Spleen (tissue), 7 donors: ENCODE measurements at regions not wholly inside any gene's neighbourhood (a gene's known extent, or its start where the extent isn't known, plus 50 kb on each side); places are given as distances from the start of the nearest gene placed in this dataset.

Experiments
- POLR2A ChIP-seq, 3 donors: fragments of 450-650 bp; IDR thresholded peaks; one replicate each; pipeline ENCODE4 v1.5.1; 2017; ENCODE audit warnings: antibody characterized with exemption in 3 of 3, mild to moderate bottlenecking in 1 of 3
- POLR2AphosphoS5 ChIP-seq, 3 donors: sonication (generic); formaldehyde crosslinking; IDR thresholded peaks; one replicate each; pipeline ENCODE4 v1.5.1; 2017; ENCODE audit warnings: antibody characterized with exemption in 3 of 3
- TF ChIP-seq, protein P1 (sequence below), 11 experiments: fragments of 200-600 bp in 7 of 11; fragments of 450-650 bp in 4 of 11; sonication (generic) in 4 of 11; IDR thresholded peaks in 8 of 11; conservative IDR thresholded peaks in 3 of 11; 1 replicate in 7 of 11; 2 replicates in 4 of 11; pipeline versions ENCODE4 v1.4.0 to v1.8.0; 2016 to 2021; ENCODE audit warnings: antibody characterized with exemption in 11 of 11, inconsistent platforms in 4 of 11, mild to moderate bottlenecking in 1 of 11
- donor health status: DM: no; HTN: no; CAD: no; lungs with moderate emphysema.
- donor health status: DM: no; HTN: no; CAD: no.
- donor health status: DM: no; HTN: no; CAD: no.

DNA sequence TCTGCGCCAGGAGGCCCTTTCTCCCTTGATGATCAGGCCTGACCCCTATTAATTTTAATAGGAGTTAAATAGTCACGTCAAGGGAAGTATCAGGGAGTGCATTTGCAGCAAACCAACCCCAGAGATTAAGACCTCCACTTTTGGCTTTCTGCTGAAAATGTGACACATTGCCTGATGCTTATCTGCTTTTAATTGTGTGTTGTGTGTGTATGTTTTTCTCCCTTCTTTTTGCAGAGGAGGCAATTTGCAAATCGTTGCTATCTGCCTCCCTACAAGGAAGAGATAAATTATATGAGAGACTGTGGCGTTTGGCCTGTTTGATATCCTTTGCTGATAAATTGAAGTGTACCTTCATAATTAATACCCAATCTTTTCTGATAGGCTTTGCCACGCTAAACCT is 822.9 kb downstream of the VRK1 start:
- TF ChIP-seq, protein P1, sequence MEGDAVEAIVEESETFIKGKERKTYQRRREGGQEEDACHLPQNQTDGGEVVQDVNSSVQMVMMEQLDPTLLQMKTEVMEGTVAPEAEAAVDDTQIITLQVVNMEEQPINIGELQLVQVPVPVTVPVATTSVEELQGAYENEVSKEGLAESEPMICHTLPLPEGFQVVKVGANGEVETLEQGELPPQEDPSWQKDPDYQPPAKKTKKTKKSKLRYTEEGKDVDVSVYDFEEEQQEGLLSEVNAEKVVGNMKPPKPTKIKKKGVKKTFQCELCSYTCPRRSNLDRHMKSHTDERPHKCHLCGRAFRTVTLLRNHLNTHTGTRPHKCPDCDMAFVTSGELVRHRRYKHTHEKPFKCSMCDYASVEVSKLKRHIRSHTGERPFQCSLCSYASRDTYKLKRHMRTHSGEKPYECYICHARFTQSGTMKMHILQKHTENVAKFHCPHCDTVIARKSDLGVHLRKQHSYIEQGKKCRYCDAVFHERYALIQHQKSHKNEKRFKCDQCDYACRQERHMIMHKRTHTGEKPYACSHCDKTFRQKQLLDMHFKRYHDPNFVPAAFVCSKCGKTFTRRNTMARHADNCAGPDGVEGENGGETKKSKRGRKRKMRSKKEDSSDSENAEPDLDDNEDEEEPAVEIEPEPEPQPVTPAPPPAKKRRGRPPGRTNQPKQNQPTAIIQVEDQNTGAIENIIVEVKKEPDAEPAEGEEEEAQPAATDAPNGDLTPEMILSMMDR (IDR thresholded peaks at IDR 0.05 in 8 of 11, conservative IDR thresholded peaks at IDR 0.05 in 3 of 11): no peak
- no peak for TF ChIP-seq POLR2A (IDR thresholded peaks at IDR 0.05)
- no peak for TF ChIP-seq POLR2AphosphoS5 (IDR thresholded peaks at IDR 0.05)
